Neural progenitor cell (in vitro differentiated cells): ENCODE measurements at regions not wholly inside any gene's neighbourhood (a gene's known extent, or its start where the extent isn't known, plus 50 kb on each side); places are given as distances from the start of the nearest gene placed in this dataset.

Experiments
- CTCF ChIP-seq: fragments of 200-600 bp; sonication (generic); IDR thresholded peaks from 2 replicates; pipeline ENCODE4 v1.5.1; 2017; ENCODE audit warnings: antibody characterized with exemption, mild to moderate bottlenecking
- EZH2 ChIP-seq: fragments of 200-600 bp; sonication (generic); IDR thresholded peaks from 2 replicates; pipeline ENCODE4 v1.6.1; 2017; ENCODE audit warnings: antibody characterized with exemption, mild to moderate bottlenecking, moderate library complexity

GRCh38 chr2:137879121-137879520 lies 85.2 kb upstream of the HNMT start:
- no peak for TF ChIP-seq CTCF
- TF ChIP-seq EZH2 = no peak
